Neural cell (in vitro differentiated cells): ENCODE measurements at regions not wholly inside any gene's neighbourhood (a gene's known extent, or its start where the extent isn't known, plus 50 kb on each side); places are given as distances from the start of the nearest gene placed in this dataset.

ENCODE experiments used
- H2AFZ ChIP-seq: fragments of 200-600, 300-800 bp; sonication (generic), shearing (Covaris generic); 2 replicates; pipeline ENCODE4 v1.6.0; 2014; ENCODE audit warnings: low read depth, mild to moderate bottlenecking, antibody characterized with exemption, low read length, moderate library complexity
- H3F3A ChIP-seq: fragments of 200-600 bp; shearing (Covaris generic); 2 replicates; pipeline ENCODE4 v1.6.1; 2016; ENCODE audit warnings: mild to moderate bottlenecking, moderate library complexity, mixed read lengths, antibody characterized with exemption, low read length; ENCODE audit not compliant: insufficient read depth, poor library complexity, severe bottlenecking
- H3K27ac ChIP-seq: fragments of 200-600, 300-800 bp; sonication (generic), shearing (Covaris generic); 2 replicates; pipeline ENCODE4 v1.5.1; 2014; ENCODE audit warnings: mild to moderate bottlenecking, low read length, moderate library complexity
- H3K27me3 ChIP-seq: fragments of 300-800, 200-600 bp; sonication (generic), shearing (Covaris generic); 2 replicates; pipeline ENCODE4 v1.6.0; 2014; ENCODE audit warnings: mild to moderate bottlenecking, low read depth, low read length, moderate library complexity; ENCODE audit not compliant: insufficient read depth
- H3K36me3 ChIP-seq: fragments of 300-800, 200-600 bp; sonication (generic), shearing (Covaris generic); 2 replicates; pipeline ENCODE4 v1.5.1; 2014; ENCODE audit warnings: mild to moderate bottlenecking, antibody characterized with exemption, low read length, moderate library complexity; ENCODE audit not compliant: insufficient read depth
- H3K4me2 ChIP-seq: fragments of 300-800, 200-600 bp; sonication (generic), shearing (Covaris generic); 2 replicates; pipeline ENCODE4 v1.6.0; 2014; ENCODE audit warnings: mild to moderate bottlenecking, low read length
- H3K4me3 ChIP-seq: fragments of 300-800, 200-600 bp; sonication (generic), shearing (Covaris generic); 2 replicates; pipeline ENCODE4 v1.5.1; 2014; ENCODE audit warnings: mild to moderate bottlenecking, low read length, moderate library complexity
- H3K79me2 ChIP-seq: fragments of 200-600 bp; shearing (Covaris generic); replicated peaks from 2 replicates; pipeline ENCODE4 v1.6.0; 2014; ENCODE audit warnings: mild to moderate bottlenecking, low read length, moderate library complexity; ENCODE audit not compliant: insufficient read depth
- H3K9ac ChIP-seq: fragments of 300-800, 200-600 bp; sonication (generic), shearing (Covaris generic); 2 replicates; pipeline ENCODE4 v1.6.1; 2016; ENCODE audit warnings: mild to moderate bottlenecking, low read length, mixed read lengths
- H3K9me2 ChIP-seq: fragments of 200-600 bp; shearing (Covaris generic); 2 replicates; pipeline ENCODE4 v1.6.1; 2016; ENCODE audit warnings: mild to moderate bottlenecking, low read length, mixed read lengths; ENCODE audit not compliant: insufficient read depth
- H3K9me3 ChIP-seq: fragments of 200-600, 300-800 bp; sonication (generic), shearing (Covaris generic); 2 replicates; pipeline ENCODE4 v1.6.1; 2016; ENCODE audit warnings: mild to moderate bottlenecking, mixed run types, low read length, moderate library complexity, mixed read lengths
- H4K20me1 ChIP-seq: fragments of 200-600 bp; shearing (Covaris generic); 2 replicates; pipeline ENCODE4 v1.6.1; 2016; ENCODE audit warnings: mild to moderate bottlenecking, mixed run types; ENCODE audit not compliant: insufficient read depth
- CTCF ChIP-seq: fragments of 450-650 bp; IDR thresholded peaks from 2 replicates; pipeline ENCODE4 v1.5.1; 2014; ENCODE audit warnings: antibody characterized with exemption, mild to moderate bottlenecking, moderate library complexity; ENCODE audit not compliant: poor library complexity, severe bottlenecking
- EP300 ChIP-seq: fragments of 450-650 bp; conservative IDR thresholded peaks from 2 replicates; pipeline ENCODE4 v1.6.1; 2014; ENCODE audit warnings: antibody characterized with exemption, mild to moderate bottlenecking, moderate library complexity; ENCODE audit not compliant: poor library complexity, severe bottlenecking
- EZH2 ChIP-seq: fragments of 200-600, 300-800 bp; shearing (Covaris generic), sonication (generic); IDR thresholded peaks from 2 replicates; pipeline ENCODE4 v1.6.1; 2014; ENCODE audit warnings: antibody characterized with exemption, low read length, borderline replicate concordance, mild to moderate bottlenecking; ENCODE audit not compliant: insufficient read depth, poor library complexity, severe bottlenecking
- MXI1 ChIP-seq: fragments of 450-650 bp; conservative IDR thresholded peaks from 2 replicates; pipeline ENCODE4 v1.6.1; 2014; ENCODE audit warnings: antibody characterized with exemption, mild to moderate bottlenecking; ENCODE audit not compliant: poor library complexity, severe bottlenecking
- POLR2AphosphoS5 ChIP-seq: IDR thresholded peaks from 2 replicates; pipeline ENCODE4 v1.6.1; 2012
- RAD21 ChIP-seq: fragments of 450-650 bp; conservative IDR thresholded peaks from 2 replicates; pipeline ENCODE4 v1.6.1; 2014; ENCODE audit warnings: antibody characterized with exemption, mild to moderate bottlenecking, moderate library complexity
- REST ChIP-seq: IDR thresholded peaks from 2 replicates; pipeline ENCODE4 v1.6.1; 2012; ENCODE audit warnings: borderline replicate concordance
- SMC3 ChIP-seq: fragments of 450-650 bp; conservative IDR thresholded peaks from 2 replicates; pipeline ENCODE4 v1.6.1; 2014; ENCODE audit warnings: antibody characterized with exemption, mild to moderate bottlenecking, moderate library complexity; ENCODE audit not compliant: poor library complexity
- TAF1 ChIP-seq: IDR thresholded peaks from 2 replicates; pipeline ENCODE4 v1.6.1; 2012; ENCODE audit warnings: low read depth

GRCh38 chr10:71036297-71036966 lies 148.1 kb upstream of the PCBD1 start:
- Histone ChIP-seq H3K4me2 (no peak overlapping the region), H4K20me1 (no peaks in the 10 kb centered on the region), H3K79me2 (no peaks in the 10 kb centered on the region), H3K9me3 (no peaks in the 10 kb centered on the region), H3K4me3 (no peak overlapping the region), H3K9me2 (no peaks in the 10 kb centered on the region), H3K36me3 (no peaks in the 10 kb centered on the region), H2AFZ (no peak overlapping the region), H3F3A (no peaks in the 10 kb centered on the region), H3K27me3 (no peaks in the 10 kb centered on the region), H3K9ac (no peak overlapping the region), H3K27ac (no peak overlapping the region)
- TF ChIP-seq EP300 = no peak
- no peak for TF ChIP-seq TAF1
- TF ChIP-seq EZH2 = no peak
- no peak for TF ChIP-seq REST
- no peak for TF ChIP-seq POLR2AphosphoS5
- TF ChIP-seq MXI1 = no peak
- no peak for TF ChIP-seq CTCF
- TF ChIP-seq RAD21 = no peak
- TF ChIP-seq SMC3 = no peak

- no peak overlapping the region for H3K27ac ChIP-seq
- H3K9me2 ChIP-seq = no peaks in the 10 kb centered on the region
- H3K36me3 ChIP-seq = no peaks in the 10 kb centered on the region
- no peaks in the 10 kb centered on the region for H3K9me3 ChIP-seq
- H3K9ac ChIP-seq = no peak overlapping the region
- H3F3A ChIP-seq = no peaks in the 10 kb centered on the region
- no peak overlapping the region for H3K4me3 ChIP-seq
- TF ChIP-seq MXI1 (no peak), RAD21 (no peak), EZH2 (no peak), POLR2AphosphoS5 (no peak), CTCF (no peak), SMC3 (no peak), TAF1 (no peak), EP300 (no peak), REST (no peak)
- no peak overlapping the region for H2AFZ ChIP-seq
- H3K27me3 ChIP-seq = no peaks in the 10 kb centered on the region
- H4K20me1 ChIP-seq = no peaks in the 10 kb centered on the region
- no peaks in the 10 kb centered on the region for H3K79me2 ChIP-seq
- no peak overlapping the region for H3K4me2 ChIP-seq
Measured at GRCh38 chr10:71038091-71038633, 149.8 kb upstream of the PCBD1 start.
